GM23248 (cell line): ENCODE measurements at regions not wholly inside any gene's neighbourhood (a gene's known extent, or its start where the extent isn't known, plus 50 kb on each side); places are given as distances from the start of the nearest gene placed in this dataset.

Source experiments
- DNase-seq: peaks from one replicate; pipeline ENCODE4 v3.0.0-alpha.2; 2015
- H2AFZ ChIP-seq: fragments of 200-600 bp; sonication (generic); 2 replicates; pipeline ENCODE4 v1.6.1; 2016; ENCODE audit warnings: antibody characterized with exemption
- H3F3A ChIP-seq: fragments of 200-600 bp; sonication (generic); 2 replicates; pipeline ENCODE4 v1.6.1; 2016; ENCODE audit warnings: mild to moderate bottlenecking, antibody characterized with exemption, mixed run types; ENCODE audit not compliant: insufficient read depth
- H3K27ac ChIP-seq: fragments of 200-600 bp; sonication (generic); 2 replicates; pipeline ENCODE4 v1.5.1; 2016; ENCODE audit warnings: mild to moderate bottlenecking
- H3K27me3 ChIP-seq: fragments of 200-600 bp; sonication (generic); replicated peaks from 2 replicates; pipeline ENCODE4 v1.6.1; 2016; ENCODE audit warnings: mild to moderate bottlenecking; ENCODE audit not compliant: insufficient read depth
- H3K36me3 ChIP-seq: fragments of 200-600 bp; sonication (generic); 2 replicates; pipeline ENCODE4 v1.6.1; 2016; ENCODE audit warnings: low read depth, mild to moderate bottlenecking
- H3K4me1 ChIP-seq: fragments of 200-600 bp; sonication (generic); 2 replicates; pipeline ENCODE4 v1.6.1; 2016; ENCODE audit warnings: mild to moderate bottlenecking; ENCODE audit not compliant: insufficient read depth
- H3K4me2 ChIP-seq: fragments of 200-600 bp; sonication (generic); one replicate; pipeline ENCODE4 v1.6.1; 2016; ENCODE audit warnings: mild to moderate bottlenecking; ENCODE audit not compliant: unreplicated experiment
- H3K4me3 ChIP-seq: fragments of 200-600 bp; sonication (generic); 2 replicates; pipeline ENCODE4 v1.5.1; 2016; ENCODE audit warnings: mild to moderate bottlenecking
- H3K79me2 ChIP-seq: fragments of 200-600 bp; sonication (generic); 2 replicates; pipeline ENCODE4 v1.6.1; 2016; ENCODE audit warnings: mild to moderate bottlenecking; ENCODE audit not compliant: insufficient read depth
- H3K9ac ChIP-seq: fragments of 200-600 bp; sonication (generic); 2 replicates; pipeline ENCODE4 v1.6.1; 2016; ENCODE audit warnings: mild to moderate bottlenecking
- H3K9me2 ChIP-seq: fragments of 200-600 bp; sonication (generic); 2 replicates; pipeline ENCODE4 v1.6.1; 2016; ENCODE audit warnings: mixed run types, mild to moderate bottlenecking, moderate library complexity; ENCODE audit not compliant: insufficient read depth
- H3K9me3 ChIP-seq: fragments of 200-600 bp; sonication (generic); one replicate; pipeline ENCODE4 v1.6.1; 2017; ENCODE audit warnings: low read depth
- H4K20me1 ChIP-seq: fragments of 200-600 bp; sonication (generic); 2 replicates; pipeline ENCODE4 v1.6.0; 2016; ENCODE audit not compliant: insufficient read depth
- EZH2 ChIP-seq: fragments of 200-600 bp; sonication (generic); IDR thresholded peaks from 2 replicates; pipeline ENCODE4 v1.6.1; 2018; ENCODE audit warnings: antibody characterized with exemption, mild to moderate bottlenecking; ENCODE audit not compliant: insufficient read depth, poor library complexity, severe bottlenecking
- EZH2phosphoT487 ChIP-seq: fragments of 200-600 bp; sonication (generic); IDR thresholded peaks from 2 replicates; pipeline ENCODE4 v1.6.1; 2018; ENCODE audit warnings: antibody characterized with exemption, moderate library complexity, mild to moderate bottlenecking, low read depth; ENCODE audit not compliant: insufficient read depth
- WGBS, 2 experiments: methylation state at CpG; one replicate each; pipeline ENCODE4 v1.1.6; 2015 to 2017; ENCODE audit warnings: low lambda C conversion rate in 2 of 2, low coverage in 1 of 2; ENCODE audit errors: missing lambda C conversion rate in 2 of 2; 5-methylcytosine and 5-hydroxymethylcytosine counted together
- in situ Hi-C: fragments of 300-500 bp; cut with MboI; formaldehyde crosslinking; loops from 2 replicates; pipeline ENCODE4 v1.15.0; 2020

DNA sequence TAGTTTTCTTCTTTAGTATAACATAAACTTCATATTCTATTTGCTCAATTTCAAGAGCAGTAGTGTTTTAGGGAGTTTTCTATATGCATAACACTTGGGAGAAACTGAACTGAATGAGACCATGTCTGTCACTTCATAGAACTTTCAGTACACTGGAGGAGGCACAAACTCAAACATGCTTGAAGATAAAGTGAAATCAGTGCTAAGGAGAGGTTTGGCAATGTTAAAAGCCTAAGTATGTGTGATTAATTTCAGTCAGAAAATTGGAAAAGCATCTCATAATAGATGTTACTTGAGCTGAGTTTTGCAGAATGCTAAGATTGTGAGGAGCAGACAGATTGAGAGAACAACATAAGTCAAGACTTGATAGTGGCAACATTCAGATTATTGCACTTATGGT, 411.2 kb upstream of the HS3ST1 start:
- Histone ChIP-seq H3F3A (no peaks in the 10 kb centered on the region), H3K9me3 (no peaks in the 10 kb centered on the region), H3K79me2 (no peaks in the 10 kb centered on the region), H3K9me2 (no peaks in the 10 kb centered on the region), H4K20me1 (no peaks in the 10 kb centered on the region), H3K4me2 (no peak overlapping the region), H3K9ac (no peak overlapping the region), H3K36me3 (no peaks in the 10 kb centered on the region), H2AFZ (no peak overlapping the region), H3K27me3 (no peaks in the 10 kb centered on the region), H3K4me3 (no peak overlapping the region), H3K27ac (no peak overlapping the region), H3K4me1 (no peaks in the 10 kb centered on the region)
- TF ChIP-seq EZH2phosphoT487 (no peak), EZH2 (no peak)
- in situ Hi-C loops: no loop called here
- no peak for DNase-seq

DNA sequence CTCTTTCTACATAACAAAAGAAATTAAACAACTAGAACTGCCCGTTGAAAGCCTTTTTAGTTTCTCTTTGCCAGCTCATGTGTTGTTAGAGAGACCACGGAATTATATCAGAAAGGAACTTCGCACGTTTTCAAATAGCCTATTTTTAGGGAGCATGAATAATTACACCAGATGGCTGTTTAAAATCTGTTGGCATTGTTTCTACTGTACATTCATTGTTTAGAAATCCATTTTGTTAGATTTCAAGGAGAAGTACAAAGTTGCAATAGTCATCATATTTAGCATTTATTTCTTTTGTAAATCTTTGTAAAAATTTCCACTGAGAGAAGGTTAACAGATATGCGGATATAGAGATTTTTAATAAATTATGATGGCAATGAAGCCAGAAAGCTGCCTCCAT, 403.0 kb upstream of the HS3ST1 start:
- Histone ChIP-seq H3F3A (no peaks in the 10 kb centered on the region), H3K9me3 (no peaks in the 10 kb centered on the region), H3K4me1 (no peaks in the 10 kb centered on the region), H3K4me3 (no peak overlapping the region), H4K20me1 (no peaks in the 10 kb centered on the region), H3K27ac (no peak overlapping the region), H2AFZ (no peak overlapping the region), H3K4me2 (no peak overlapping the region), H3K9me2 (no peaks in the 10 kb centered on the region), H3K36me3 (no peaks in the 10 kb centered on the region), H3K9ac (no peak overlapping the region), H3K79me2 (no peaks in the 10 kb centered on the region), H3K27me3 (no peaks in the 10 kb centered on the region)
- no peak for TF ChIP-seq EZH2phosphoT487
- DNase-seq: no peak
- in situ Hi-C loops: no loop called here
- 14 to 19% methylated on average over 5 of the region's 5 CpGs for WGBS, 2 experiments

DNA sequence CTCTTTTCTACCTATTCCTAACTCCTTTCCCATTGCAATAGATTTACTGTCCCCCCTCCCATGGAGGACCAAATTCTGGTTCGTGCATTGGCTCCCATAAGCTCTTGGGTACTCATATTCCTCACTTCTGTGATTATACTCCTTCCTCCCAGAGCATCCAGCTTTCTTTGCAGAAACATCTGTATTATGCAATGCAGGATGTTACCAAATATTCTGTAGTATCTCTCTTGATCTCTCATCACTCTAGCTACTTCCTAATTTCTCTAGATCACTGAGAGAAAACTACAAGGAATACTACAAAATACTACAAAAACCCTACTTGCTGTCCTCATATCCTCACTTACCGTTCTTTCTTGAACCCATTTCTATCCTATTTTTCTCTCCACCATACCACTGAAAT, 395.9 kb upstream of the HS3ST1 start:
- WGBS, 2 experiments: 18 to 20% methylated on average over 2 of the region's 2 CpGs
- in situ Hi-C loops: no loop called here
- DNase-seq: no peak

DNA sequence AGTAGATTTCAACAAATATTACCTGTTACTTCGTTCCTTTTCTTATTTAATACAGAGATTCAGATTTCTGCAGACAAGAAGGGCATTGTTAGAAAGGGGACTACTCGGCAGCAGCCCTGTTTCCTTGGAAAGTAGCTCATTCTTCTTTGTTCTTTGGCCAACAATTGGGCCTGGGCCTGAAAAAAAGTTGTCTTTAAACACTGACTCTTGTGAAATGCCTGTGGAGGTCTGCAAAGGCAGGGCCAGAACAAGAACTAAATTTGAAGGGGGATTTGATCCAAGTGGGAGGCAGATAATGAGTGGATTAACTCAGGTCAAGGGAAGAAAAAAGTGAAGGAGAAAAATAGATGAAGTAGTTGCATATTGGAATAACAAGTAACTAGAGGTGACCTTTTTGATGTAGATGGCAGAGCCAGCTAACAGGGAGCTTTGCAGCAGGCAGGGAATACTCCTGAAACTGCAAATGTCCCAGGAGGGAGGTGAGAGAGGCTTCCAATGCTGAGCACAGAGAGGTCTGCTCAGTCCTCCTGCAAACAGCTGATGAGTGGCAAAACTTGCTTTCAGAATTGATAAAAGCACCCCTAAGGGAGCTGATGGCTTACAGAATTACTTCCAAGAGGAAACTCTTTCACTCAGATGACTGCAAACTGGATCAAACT, 393.2 kb upstream of the HS3ST1 start:
- TF ChIP-seq EZH2phosphoT487: no peak
- TF ChIP-seq EZH2: no peak
- H3F3A ChIP-seq: no peaks in the 10 kb centered on the region
- H3K79me2 ChIP-seq: no peaks in the 10 kb centered on the region
- no peak overlapping the region for H3K4me3 ChIP-seq
- H3K36me3 ChIP-seq: no peaks in the 10 kb centered on the region
- no peak overlapping the region for H3K4me2 ChIP-seq
- in situ Hi-C loops: no loop called here
- H3K9me3 ChIP-seq: no peaks in the 10 kb centered on the region
- no peaks in the 10 kb centered on the region for H4K20me1 ChIP-seq
- H2AFZ ChIP-seq: no peak overlapping the region
- H3K9ac ChIP-seq: no peak overlapping the region
- 3 to 5% methylated on average over 2 of the region's 2 CpGs for WGBS, 2 experiments
- no peaks in the 10 kb centered on the region for H3K4me1 ChIP-seq
- H3K27ac ChIP-seq: no peak overlapping the region
- no peak for DNase-seq
- H3K27me3 ChIP-seq: no peaks in the 10 kb centered on the region
- no peaks in the 10 kb centered on the region for H3K9me2 ChIP-seq

More for the DNA sequence above, 395.9 kb upstream of the HS3ST1 start:
- no peak overlapping the region for H3K4me2 ChIP-seq
- no peak overlapping the region for H3K27ac ChIP-seq
- no peaks in the 10 kb centered on the region for H3K4me1 ChIP-seq
- H3K27me3 ChIP-seq: no peaks in the 10 kb centered on the region
- H2AFZ ChIP-seq: no peak overlapping the region
- no peaks in the 10 kb centered on the region for H3K79me2 ChIP-seq
- H3K9me2 ChIP-seq: no peaks in the 10 kb centered on the region
- no peaks in the 10 kb centered on the region for H4K20me1 ChIP-seq
- H3K9ac ChIP-seq: no peak overlapping the region
- no peaks in the 10 kb centered on the region for H3F3A ChIP-seq
- H3K9me3 ChIP-seq: no peaks in the 10 kb centered on the region
- H3K4me3 ChIP-seq: no peak overlapping the region
- no peak for TF ChIP-seq EZH2
- no peaks in the 10 kb centered on the region for H3K36me3 ChIP-seq

DNA sequence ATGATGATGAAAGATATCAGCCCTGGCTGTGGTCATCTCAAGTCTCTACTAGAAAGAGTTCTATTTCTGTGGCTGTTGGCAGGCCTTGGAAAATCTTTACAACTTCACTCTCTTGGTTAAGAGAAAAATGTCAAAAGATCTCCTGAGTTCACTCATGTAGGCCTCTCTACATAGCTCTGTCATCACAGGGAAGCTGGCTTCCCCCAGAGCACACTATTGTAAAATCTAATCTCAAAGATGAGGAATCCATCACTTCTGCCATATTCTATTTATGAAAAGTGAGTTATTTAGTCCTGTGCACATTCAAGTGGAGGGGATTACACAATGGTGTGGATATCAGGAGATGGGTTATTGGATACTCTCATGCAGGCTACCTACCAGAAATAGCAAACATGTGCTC, 388.4 kb upstream of the HS3ST1 start:
- TF ChIP-seq EZH2phosphoT487: no peak
- TF ChIP-seq EZH2: no peak
- Histone ChIP-seq H3K79me2 (no peaks in the 10 kb centered on the region), H3K27ac (no peak overlapping the region), H3F3A (no peaks in the 10 kb centered on the region), H4K20me1 (no peaks in the 10 kb centered on the region), H3K4me3 (no peak overlapping the region), H3K27me3 (no peaks in the 10 kb centered on the region), H3K9ac (no peak overlapping the region), H3K4me1 (no peaks in the 10 kb centered on the region), H3K9me2 (no peaks in the 10 kb centered on the region), H2AFZ (no peak overlapping the region), H3K4me2 (no peak overlapping the region), H3K36me3 (no peaks in the 10 kb centered on the region), H3K9me3 (no peaks in the 10 kb centered on the region)
- DNase-seq: no peak
- in situ Hi-C loops: no loop called here
